A673 (cell line): ENCODE measurements at regions not wholly inside any gene's neighbourhood (a gene's known extent, or its start where the extent isn't known, plus 50 kb on each side); places are given as distances from the start of the nearest gene placed in this dataset.
A peak's percentile ranks its signal among the peaks of the same experiment; 100 is the strongest.

Experiments
- CTCF ChIP-seq: fragments of 300-800, 200-600 bp; sonication (generic); conservative IDR thresholded peaks from 2 replicates; pipeline ENCODE4 v1.5.1; 2017; ENCODE audit warnings: low read depth, mild to moderate bottlenecking, antibody characterized with exemption, low read length, moderate library complexity, mixed read lengths
- EZH2 ChIP-seq: fragments of 200-600 bp; sonication (generic); IDR thresholded peaks from 2 replicates; pipeline ENCODE4 v1.6.1; 2017; ENCODE audit warnings: borderline replicate concordance, low read depth, mild to moderate bottlenecking, mixed read lengths, antibody characterized with exemption, low read length; ENCODE audit not compliant: poor library complexity, severe bottlenecking

GRCh38 chrX:42714981-42715700 lies 62.8 kb downstream of the PPP1R2C start:
- TF ChIP-seq CTCF (peak; percentile 55), EZH2 (no peak)
